HG03175 (cell line): ENCODE measurements at regions not wholly inside any gene's neighbourhood (a gene's known extent, or its start where the extent isn't known, plus 50 kb on each side); places are given as distances from the start of the nearest gene placed in this dataset.
"Not testable (repeated sequence)": the region's sequence is repeated elsewhere in the genome, so short reads cannot be mapped to it uniquely, and the experiment has no call there.

Source experiments
- ATAC-seq: cut with Tn5 transposase; IDR thresholded peaks from one replicate; pipeline ENCODE4 v1.9.1; 2021; ENCODE audit warnings: mild to moderate bottlenecking, moderate library complexity; ENCODE audit not compliant: unreplicated experiment

DNA sequence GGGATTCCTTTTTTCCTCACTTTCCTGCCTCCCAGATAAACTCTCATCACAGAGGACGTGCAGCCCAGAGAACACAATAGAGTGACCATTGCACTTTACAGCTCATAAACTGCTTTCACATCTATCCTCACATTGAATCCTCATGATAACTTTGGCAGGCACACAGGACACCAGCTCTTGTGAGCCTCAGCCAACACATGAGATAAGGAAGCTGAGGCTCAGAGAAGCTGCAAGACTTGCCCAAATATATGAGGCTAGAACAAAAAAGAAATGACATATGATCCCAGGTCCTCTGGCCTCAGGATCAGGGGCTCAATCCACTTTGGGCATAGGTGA is 85.0 kb upstream of the CPEB2 start:
- no peak for ATAC-seq

- ATAC-seq, result no peak
Measured at GRCh38 chr4:14918336-14918735, 83.9 kb upstream of the CPEB2 start.

DNA sequence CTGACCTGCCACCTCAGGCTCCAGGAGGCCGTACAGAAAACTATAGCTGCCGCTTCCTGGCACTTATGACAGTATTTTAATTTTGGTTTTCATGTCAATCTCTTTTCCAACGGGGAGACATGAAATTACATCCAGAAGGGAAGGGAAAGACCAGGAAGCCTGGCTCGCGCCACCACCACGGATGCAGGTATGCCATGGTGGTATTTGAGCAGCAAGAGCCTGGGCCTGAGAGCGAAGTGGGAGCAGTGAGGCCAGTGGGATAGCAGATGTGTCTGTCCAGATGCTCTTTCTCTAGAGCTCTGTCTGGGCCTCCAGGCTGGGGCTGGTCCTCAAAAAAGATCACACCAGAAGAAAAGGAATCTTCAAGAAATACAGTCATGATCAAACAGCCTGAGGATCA is 82.5 kb upstream of the CPEB2 start:
- ATAC-seq, result no peak

- no peak for ATAC-seq
Measured at GRCh38 chr4:14920237-14920636, 82.0 kb upstream of the CPEB2 start.

DNA sequence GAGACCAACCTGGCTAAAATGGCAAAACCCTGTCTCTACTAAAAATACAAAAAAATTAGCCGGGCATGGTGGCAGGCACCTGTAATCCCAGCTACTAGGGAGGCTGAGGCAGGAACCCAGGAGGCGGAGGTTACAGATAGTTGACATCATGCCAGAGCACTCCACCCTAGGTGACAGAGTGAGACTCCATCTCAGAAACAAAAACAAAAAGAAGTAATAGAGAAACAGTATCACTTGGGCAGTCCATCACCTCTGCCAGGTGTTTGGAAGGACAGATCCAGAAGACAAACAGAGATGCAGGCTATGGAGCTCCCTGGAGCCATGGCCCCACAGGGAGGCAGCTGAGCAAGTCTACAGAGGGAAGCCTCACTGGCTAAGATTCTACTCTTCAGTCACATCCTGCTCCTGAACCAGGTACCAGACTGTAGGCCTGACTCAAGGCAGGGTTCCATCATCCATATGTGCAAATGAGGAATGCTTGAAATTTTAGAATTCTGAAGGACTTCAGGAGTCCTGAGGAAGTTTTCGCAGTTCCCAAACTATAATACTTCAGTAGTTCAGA is 81.4 kb upstream of the CPEB2 start:
- no peak for ATAC-seq

- not testable (repeated sequence) for ATAC-seq
Measured at GRCh38 chr4:14921781-14922180, 80.5 kb upstream of the CPEB2 start.

- ATAC-seq, result no peak
Measured at GRCh38 chr4:14924076-14924811, 78.0 kb upstream of the CPEB2 start.

- no peak for ATAC-seq
Measured at GRCh38 chr4:14924812-14925344, 77.4 kb upstream of the CPEB2 start.

- ATAC-seq, result no peak
Measured at GRCh38 chr4:14925471-14925870, 76.8 kb upstream of the CPEB2 start.

DNA sequence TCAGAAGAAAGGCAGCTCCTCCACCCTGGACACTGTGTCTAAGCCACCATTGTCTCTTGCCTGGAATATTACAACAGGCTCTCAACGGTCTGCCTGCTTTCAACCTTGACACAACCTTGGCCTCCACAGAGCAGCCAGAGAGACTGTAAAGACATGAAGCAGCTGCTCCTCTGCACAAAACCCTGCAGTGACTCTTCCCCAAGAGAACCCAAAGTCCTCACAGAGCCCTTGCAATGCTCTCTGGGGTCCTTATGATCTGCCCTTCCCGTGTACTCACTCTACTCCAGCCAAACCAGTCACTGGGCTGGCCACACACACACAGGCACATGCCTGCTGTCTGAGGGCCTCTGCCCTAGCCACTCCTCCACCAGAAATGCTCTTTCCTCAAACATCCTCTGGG is 75.9 kb upstream of the CPEB2 start:
- ATAC-seq, result no peak

- ATAC-seq, result no peak
Measured at GRCh38 chr4:14928035-14928434, 74.2 kb upstream of the CPEB2 start.

GRCh38 chr4:14929669-14930068 is 72.6 kb upstream of the CPEB2 start:
- ATAC-seq, result no peak

- ATAC-seq, result no peak
Measured at GRCh38 chr4:14934704-14935390, 67.4 kb upstream of the CPEB2 start.

DNA sequence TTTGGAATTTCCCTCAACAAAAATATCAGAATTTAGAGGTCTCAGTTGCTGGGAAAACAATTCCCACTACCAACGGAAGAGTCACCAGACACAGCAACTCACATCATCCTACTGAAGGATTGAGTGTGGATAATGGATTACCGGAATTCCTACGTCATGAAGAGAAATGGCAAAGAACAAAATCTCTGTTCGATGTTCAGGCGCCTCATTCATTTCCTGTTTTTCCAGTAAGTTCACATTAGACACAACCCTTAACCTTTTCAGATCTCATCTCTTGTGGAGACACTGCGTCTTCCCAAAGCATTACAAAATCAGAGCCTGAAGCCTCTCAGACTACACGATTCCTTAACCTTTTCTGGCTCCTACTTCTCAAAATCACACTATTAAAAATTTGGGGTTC is 58.5 kb upstream of the CPEB2 start:
- no peak for ATAC-seq

DNA sequence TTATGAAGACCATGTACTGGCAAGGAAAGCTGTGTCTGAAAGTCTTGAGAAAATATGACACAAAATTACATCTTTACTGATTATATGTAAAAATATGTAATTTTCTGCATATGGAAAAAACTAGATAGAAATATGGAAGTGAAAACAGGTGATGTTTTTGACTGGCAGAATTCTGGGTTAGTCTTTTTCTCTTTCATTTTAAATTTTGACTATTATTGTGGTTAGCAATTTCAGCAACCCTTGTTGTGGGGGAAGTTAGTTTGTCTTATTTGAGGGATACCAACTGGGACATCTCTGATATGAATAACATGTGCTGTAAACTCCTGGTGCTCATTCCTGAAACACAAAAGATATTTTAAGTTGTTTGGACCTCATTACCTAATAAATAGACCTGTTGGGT is 49.9 kb upstream of the CPEB2 start:
- ATAC-seq, result no peak
